ENCODE measurements at regions not wholly inside any gene's neighbourhood (a gene's known extent, or its start where the extent isn't known, plus 50 kb on each side); places are given as distances from the start of the nearest gene placed in this dataset.

DNA sequence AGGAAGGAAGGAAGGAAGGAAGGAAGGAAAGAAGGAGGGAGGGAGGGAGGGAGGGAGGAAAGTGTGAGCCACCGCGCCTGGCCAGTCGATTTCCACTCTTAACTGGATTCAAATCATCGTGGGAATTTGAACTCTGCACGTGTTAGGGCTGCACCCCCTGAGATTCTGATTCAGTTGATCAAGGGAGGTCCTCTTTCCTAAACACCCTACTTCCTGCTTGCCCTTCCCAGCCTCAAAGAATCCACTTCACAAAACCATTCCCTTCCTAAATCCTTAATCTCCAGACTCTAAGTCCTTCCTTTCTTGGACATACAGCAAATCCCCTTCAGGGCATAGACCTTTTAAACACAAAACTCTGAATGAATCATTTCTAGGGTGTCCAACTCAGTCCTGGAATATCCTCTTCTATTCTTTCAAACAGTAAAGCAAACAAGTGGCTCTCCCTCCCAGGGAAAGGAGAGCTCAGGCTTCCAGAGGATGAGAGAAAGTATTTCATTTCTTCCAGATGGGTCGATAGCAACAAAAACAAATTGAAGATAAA is 68.2 kb upstream of the MBOAT2 start:
- no peaks in the 10 kb centered on the region for H3K79me1 ChIP-seq (ENCODE audit: low read depth, low read length)
- H3K4ac ChIP-seq (ENCODE audit: low read length) = no peak overlapping the region
- peaks cover 0 to 3% of the 10 kb centered on the region in 2 donors for H3K9me3 ChIP-seq (replicated peaks in 1 of 2; ENCODE audit: control insufficient read depth in 2 of 2, insufficient read depth in 1 of 2, low read depth in 1 of 2, low read length in 2 of 2)
- H3K9ac ChIP-seq (ENCODE audit: low read depth, low read length, poor library complexity) = no peak overlapping the region
- no peak overlapping the region for H2BK15ac ChIP-seq (ENCODE audit: low read length)
- no peak overlapping the region for H2BK5ac ChIP-seq (ENCODE audit: low read length)
- no peak overlapping the region for H3K4me2 ChIP-seq (ENCODE audit: insufficient read depth, low read length, poor library complexity, severe bottlenecking)
- H3K23ac ChIP-seq (ENCODE audit: low read depth, low read length, poor library complexity) = no peak overlapping the region
- H3K4me3 ChIP-seq (ENCODE audit: low read length in 2 of 2) = no peak overlapping the region
- WGBS, 2 donors (ENCODE audit: extremely low coverage in 2 of 2, insufficient read length in 2 of 2, insufficient replicate concordance in 1 of 2) = no CpG with 5 or more reads among the region's 6 CpGs
- no peak overlapping the region for H2AK5ac ChIP-seq (ENCODE audit: low read depth, low read length)
- H3K4me1 ChIP-seq (ENCODE audit: control insufficient read depth in 2 of 2, insufficient read depth in 1 of 2, low read depth in 1 of 2, low read length in 2 of 2) = peaks cover 0 to 3% of the 10 kb centered on the region in 2 donors
- H2AFZ ChIP-seq (ENCODE audit: low read length) = no peak overlapping the region
- H3K36me3 ChIP-seq (replicated peaks in 1 of 2; ENCODE audit: control insufficient read depth in 2 of 2, insufficient read depth in 2 of 2, low read length in 2 of 2) = no peaks in the 10 kb centered on the region
- H4K91ac ChIP-seq (ENCODE audit: low read depth, low read length, poor library complexity) = no peak overlapping the region
- H2BK120ac ChIP-seq (ENCODE audit: low read depth, low read length) = no peak overlapping the region
- no peak overlapping the region for H4K8ac ChIP-seq (ENCODE audit: low read depth, low read length)
- peaks cover 0 to under 1% (median 0%) of the 10 kb centered on the region in 3 experiments for H3K27me3 ChIP-seq (ENCODE audit: control insufficient read depth in 3 of 3, insufficient read depth in 3 of 3, low read depth in 1 of 3, low read length in 3 of 3)
- H3K18ac ChIP-seq (ENCODE audit: low read length) = no peak overlapping the region
- H3K27ac ChIP-seq (replicated peaks; ENCODE audit: low read length) = no peak overlapping the region
- no peak overlapping the region for H3K14ac ChIP-seq (ENCODE audit: low read length)
- no peak for DNase-seq (ENCODE audit: low spot score)
- no peak overlapping the region for H2BK12ac ChIP-seq (ENCODE audit: low read length)

DNA sequence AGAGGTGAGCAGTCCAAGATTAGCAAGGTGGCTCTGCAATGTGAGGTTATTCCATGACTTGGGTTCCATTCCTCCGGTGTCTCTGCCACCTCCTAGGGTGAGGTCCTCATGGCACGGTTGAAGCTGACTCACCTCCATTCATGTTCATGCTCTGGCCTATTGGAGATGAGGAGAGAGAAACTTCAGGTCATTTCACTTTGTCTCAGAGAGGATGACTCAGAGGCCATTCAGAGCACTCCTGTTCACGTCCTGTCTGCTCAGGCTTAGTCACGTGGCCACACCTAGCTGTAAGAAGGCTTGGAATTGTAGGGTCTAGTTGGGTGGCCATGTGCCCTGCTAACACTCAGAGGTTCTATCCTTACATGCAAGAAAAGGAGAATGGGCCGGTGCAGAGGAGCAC is 67.5 kb upstream of the MBOAT2 start:
- Histone ChIP-seq H3K27ac (replicated peaks; ENCODE audit: low read length) (no peak overlapping the region), H3K4me3 (ENCODE audit: low read length in 2 of 2) (no peak overlapping the region), H3K79me1 (ENCODE audit: low read depth, low read length) (no peaks in the 10 kb centered on the region), H2BK12ac (ENCODE audit: low read length) (no peak overlapping the region), H2BK120ac (ENCODE audit: low read depth, low read length) (no peak overlapping the region), H3K23ac (ENCODE audit: low read depth, low read length, poor library complexity) (no peak overlapping the region), H3K27me3 (ENCODE audit: control insufficient read depth in 3 of 3, insufficient read depth in 3 of 3, low read depth in 1 of 3, low read length in 3 of 3) (peaks cover 0 to 4% (median 0%) of the 10 kb centered on the region in 3 experiments), H2AK5ac (ENCODE audit: low read depth, low read length) (no peak overlapping the region), H3K4ac (ENCODE audit: low read length) (no peak overlapping the region), H3K4me2 (ENCODE audit: insufficient read depth, low read length, poor library complexity, severe bottlenecking) (no peak overlapping the region), H2BK15ac (ENCODE audit: low read length) (no peak overlapping the region), H3K9ac (ENCODE audit: low read depth, low read length, poor library complexity) (no peak overlapping the region), H3K14ac (ENCODE audit: low read length) (no peak overlapping the region), H3K18ac (ENCODE audit: low read length) (peak overlapping the region; percentile 35), H2BK5ac (ENCODE audit: low read length) (no peak overlapping the region), H3K9me3 (replicated peaks in 1 of 2; ENCODE audit: control insufficient read depth in 2 of 2, insufficient read depth in 1 of 2, low read depth in 1 of 2, low read length in 2 of 2) (peaks cover 0 to 7% of the 10 kb centered on the region in 2 donors), H4K91ac (ENCODE audit: low read depth, low read length, poor library complexity) (no peak overlapping the region), H3K36me3 (replicated peaks in 1 of 2; ENCODE audit: control insufficient read depth in 2 of 2, insufficient read depth in 2 of 2, low read length in 2 of 2) (no peaks in the 10 kb centered on the region), H4K8ac (ENCODE audit: low read depth, low read length) (peak overlapping the region; percentile 45), H2AFZ (ENCODE audit: low read length) (no peak overlapping the region), H3K4me1 (ENCODE audit: control insufficient read depth in 2 of 2, insufficient read depth in 1 of 2, low read depth in 1 of 2, low read length in 2 of 2) (peaks cover 0 to 3% of the 10 kb centered on the region in 2 donors)
- no peak for DNase-seq (ENCODE audit: low spot score)
- no CpG with 5 or more reads among the region's 5 CpGs for WGBS, 2 donors (ENCODE audit: extremely low coverage in 2 of 2, insufficient read length in 2 of 2, insufficient replicate concordance in 1 of 2)

DNA sequence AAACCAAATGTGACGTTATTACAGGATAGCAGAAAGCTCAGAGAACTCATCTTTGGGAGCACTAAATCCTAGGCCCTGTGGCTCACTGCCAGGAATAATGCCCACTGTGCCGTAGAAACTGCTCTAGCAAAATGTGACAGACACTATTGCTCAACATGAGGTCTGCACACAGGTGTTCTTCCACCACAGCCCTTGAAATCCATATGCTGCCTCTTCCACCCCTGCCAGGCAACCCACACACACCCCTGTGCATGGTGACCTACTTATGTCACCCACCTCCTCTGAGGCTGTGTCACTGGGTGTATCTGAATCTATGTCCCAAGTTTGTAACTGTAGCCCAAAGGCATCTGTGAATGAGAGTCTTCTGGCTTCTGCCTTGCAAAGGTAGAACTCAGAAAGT is 66.1 kb upstream of the MBOAT2 start:
- H3K27me3 ChIP-seq (ENCODE audit: control insufficient read depth in 3 of 3, insufficient read depth in 3 of 3, low read depth in 1 of 3, low read length in 3 of 3) = peaks cover 0 to 4% (median under 1%) of the 10 kb centered on the region in 3 experiments

DNA sequence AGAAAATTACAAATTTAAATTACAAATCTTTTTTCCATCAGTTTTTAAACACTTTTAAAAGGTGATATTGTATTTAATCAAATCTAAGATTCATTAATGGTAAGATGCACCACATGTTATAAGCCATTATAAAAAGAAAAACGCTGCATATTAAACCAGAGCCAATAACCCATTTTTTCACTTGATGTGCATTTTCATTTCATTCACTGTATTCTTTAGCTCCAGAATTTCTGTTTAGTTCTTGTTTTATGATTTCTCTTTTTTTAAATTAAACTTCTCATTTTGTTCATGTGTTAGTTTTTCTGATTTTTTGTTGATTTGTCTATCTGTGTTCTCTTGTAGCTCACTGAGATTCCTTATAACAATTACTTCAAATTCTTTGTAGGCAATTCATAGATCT is 62.4 kb upstream of the MBOAT2 start:
- H2BK120ac ChIP-seq (ENCODE audit: low read depth, low read length) = no peak overlapping the region
- H2BK5ac ChIP-seq (ENCODE audit: low read length) = no peak overlapping the region
- no peak overlapping the region for H3K18ac ChIP-seq (ENCODE audit: low read length)
- no peak overlapping the region for H4K91ac ChIP-seq (ENCODE audit: low read depth, low read length, poor library complexity)
- H3K9me3 ChIP-seq (replicated peaks in 1 of 2; ENCODE audit: control insufficient read depth in 2 of 2, insufficient read depth in 1 of 2, low read depth in 1 of 2, low read length in 2 of 2) = peaks cover 3 to 8% of the 10 kb centered on the region in 2 donors
- H3K9ac ChIP-seq (ENCODE audit: low read depth, low read length, poor library complexity) = no peak overlapping the region
- H2AFZ ChIP-seq (ENCODE audit: low read length) = no peak overlapping the region
- H3K23ac ChIP-seq (ENCODE audit: low read depth, low read length, poor library complexity) = no peak overlapping the region
- no peak overlapping the region for H4K8ac ChIP-seq (ENCODE audit: low read depth, low read length)
- H3K27ac ChIP-seq (replicated peaks; ENCODE audit: low read length) = no peak overlapping the region
- no CpG with 5 or more reads among the region's 1 CpG for WGBS, 2 donors (ENCODE audit: extremely low coverage in 2 of 2, insufficient read length in 2 of 2, insufficient replicate concordance in 1 of 2)
- peaks cover 0 to under 1% of the 10 kb centered on the region in 2 donors for H3K4me1 ChIP-seq (ENCODE audit: control insufficient read depth in 2 of 2, insufficient read depth in 1 of 2, low read depth in 1 of 2, low read length in 2 of 2)
- no peaks in the 10 kb centered on the region for H3K79me1 ChIP-seq (ENCODE audit: low read depth, low read length)
- peaks cover 0 to 4% (median 2%) of the 10 kb centered on the region in 3 experiments for H3K27me3 ChIP-seq (ENCODE audit: control insufficient read depth in 3 of 3, insufficient read depth in 3 of 3, low read depth in 1 of 3, low read length in 3 of 3)
- no peak overlapping the region for H3K4me3 ChIP-seq (ENCODE audit: low read length in 2 of 2)
- H2BK15ac ChIP-seq (ENCODE audit: low read length) = no peak overlapping the region
- H3K36me3 ChIP-seq (replicated peaks in 1 of 2; ENCODE audit: control insufficient read depth in 2 of 2, insufficient read depth in 2 of 2, low read length in 2 of 2) = no peaks in the 10 kb centered on the region
- DNase-seq (ENCODE audit: low spot score) = no peak
- no peak overlapping the region for H3K4me2 ChIP-seq (ENCODE audit: insufficient read depth, low read length, poor library complexity, severe bottlenecking)
- H3K4ac ChIP-seq (ENCODE audit: low read length) = no peak overlapping the region
- H2AK5ac ChIP-seq (ENCODE audit: low read depth, low read length) = no peak overlapping the region
- no peak overlapping the region for H3K14ac ChIP-seq (ENCODE audit: low read length)
- no peak overlapping the region for H2BK12ac ChIP-seq (ENCODE audit: low read length)

More for the DNA sequence above, 66.1 kb upstream of the MBOAT2 start:
- no peak overlapping the region for H2BK120ac ChIP-seq (ENCODE audit: low read depth, low read length)
- H3K9ac ChIP-seq (ENCODE audit: low read depth, low read length, poor library complexity) = no peak overlapping the region
- H3K4ac ChIP-seq (ENCODE audit: low read length) = no peak overlapping the region
- H2AFZ ChIP-seq (ENCODE audit: low read length) = no peak overlapping the region
- H4K91ac ChIP-seq (ENCODE audit: low read depth, low read length, poor library complexity) = no peak overlapping the region
- H2BK12ac ChIP-seq (ENCODE audit: low read length) = no peak overlapping the region
- H3K9me3 ChIP-seq (replicated peaks in 1 of 2; ENCODE audit: control insufficient read depth in 2 of 2, insufficient read depth in 1 of 2, low read depth in 1 of 2, low read length in 2 of 2) = peaks cover 1 to 8% of the 10 kb centered on the region in 2 donors
- H2BK15ac ChIP-seq (ENCODE audit: low read length) = no peak overlapping the region
- peaks cover 0 to 3% of the 10 kb centered on the region in 2 donors for H3K4me1 ChIP-seq (ENCODE audit: control insufficient read depth in 2 of 2, insufficient read depth in 1 of 2, low read depth in 1 of 2, low read length in 2 of 2)
- DNase-seq (ENCODE audit: low spot score) = no peak
- no peak overlapping the region for H2BK5ac ChIP-seq (ENCODE audit: low read length)
- no peak overlapping the region for H3K4me2 ChIP-seq (ENCODE audit: insufficient read depth, low read length, poor library complexity, severe bottlenecking)
- H3K14ac ChIP-seq (ENCODE audit: low read length) = no peak overlapping the region
- H3K27ac ChIP-seq (replicated peaks; ENCODE audit: low read length) = no peak overlapping the region
- H3K36me3 ChIP-seq (replicated peaks in 1 of 2; ENCODE audit: control insufficient read depth in 2 of 2, insufficient read depth in 2 of 2, low read length in 2 of 2) = no peaks in the 10 kb centered on the region
- WGBS, 2 donors (ENCODE audit: extremely low coverage in 2 of 2, insufficient read length in 2 of 2, insufficient replicate concordance in 1 of 2) = no CpG with 5 or more reads among the region's 2 CpGs
- H3K79me1 ChIP-seq (ENCODE audit: low read depth, low read length) = no peaks in the 10 kb centered on the region
- H3K18ac ChIP-seq (ENCODE audit: low read length) = no peak overlapping the region
- no peak overlapping the region for H4K8ac ChIP-seq (ENCODE audit: low read depth, low read length)
- H3K4me3 ChIP-seq (ENCODE audit: low read length in 2 of 2) = no peak overlapping the region
- no peak overlapping the region for H2AK5ac ChIP-seq (ENCODE audit: low read depth, low read length)
- no peak overlapping the region for H3K23ac ChIP-seq (ENCODE audit: low read depth, low read length, poor library complexity)

Measured in neuronal stem cell (in vitro differentiated cells).